ENCODE measurements at regions not wholly inside any gene's neighbourhood (a gene's known extent, or its start where the extent isn't known, plus 50 kb on each side); places are given as distances from the start of the nearest gene placed in this dataset.
"Not testable (repeated sequence)": the region's sequence is repeated elsewhere in the genome, so short reads cannot be mapped to it uniquely, and the experiment has no call there.

GRCh38 chr19:27828829-27829228 lies 1384.1 kb downstream of the UQCRFS1 start:
- peaks cover 22% of the 10 kb centered on the region for H3K36me3 Mint-ChIP-seq

GRCh38 chr19:27824108-27824507 lies 1388.8 kb downstream of the UQCRFS1 start:
- Mint-ChIP-seq H3K27ac (no peak overlapping the region), H3K27me3 (no peaks in the 10 kb centered on the region), H3K9me3 (ENCODE audit: low read depth) (peaks cover 19% of the 10 kb centered on the region)

More at GRCh38 chr19:27828829-27829228, 1384.1 kb downstream of the UQCRFS1 start:
- H3K27ac Mint-ChIP-seq: no peak overlapping the region
- H3K9me3 Mint-ChIP-seq (ENCODE audit: low read depth): peaks cover 9% of the 10 kb centered on the region
- H3K27me3 Mint-ChIP-seq: no peaks in the 10 kb centered on the region
- H3K4me1 Mint-ChIP-seq (ENCODE audit: low read depth): no peaks in the 10 kb centered on the region
- H3K4me3 Mint-ChIP-seq: no peak overlapping the region

DNA sequence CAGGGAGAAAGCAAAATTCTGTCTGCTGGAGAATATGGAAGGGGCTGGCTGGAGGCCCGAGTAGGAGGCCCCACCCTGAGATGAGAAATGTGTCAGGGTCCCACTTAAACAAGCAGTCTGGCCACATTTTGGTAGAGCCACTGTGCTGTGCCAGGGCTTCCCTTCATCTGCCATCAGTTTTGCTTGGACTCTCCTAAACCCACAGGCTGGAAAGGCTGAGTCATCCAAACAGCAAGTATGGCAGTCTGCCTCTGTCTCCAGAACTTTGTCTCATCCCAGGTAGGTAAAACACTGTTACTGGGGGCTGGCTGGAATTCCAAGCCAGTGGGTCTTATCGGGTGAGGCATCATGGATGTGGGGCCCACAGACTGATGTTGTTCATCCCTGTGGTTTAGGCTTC lies 1390.6 kb downstream of the UQCRFS1 start:
- peaks cover 28% of the 10 kb centered on the region for H3K9me3 Mint-ChIP-seq (ENCODE audit: low read depth)
- no peak overlapping the region for H3K27ac Mint-ChIP-seq
- H3K4me3 Mint-ChIP-seq: no peak overlapping the region
- H3K4me1 Mint-ChIP-seq (ENCODE audit: low read depth): no peaks in the 10 kb centered on the region
- H3K27me3 Mint-ChIP-seq: no peaks in the 10 kb centered on the region
- peaks cover 29% of the 10 kb centered on the region for H3K36me3 Mint-ChIP-seq

More at GRCh38 chr19:27824108-27824507, 1388.8 kb downstream of the UQCRFS1 start:
- Mint-ChIP-seq H3K4me1 (ENCODE audit: low read depth) (no peaks in the 10 kb centered on the region), H3K36me3 (peaks cover 30% of the 10 kb centered on the region), H3K4me3 (no peak overlapping the region)

DNA sequence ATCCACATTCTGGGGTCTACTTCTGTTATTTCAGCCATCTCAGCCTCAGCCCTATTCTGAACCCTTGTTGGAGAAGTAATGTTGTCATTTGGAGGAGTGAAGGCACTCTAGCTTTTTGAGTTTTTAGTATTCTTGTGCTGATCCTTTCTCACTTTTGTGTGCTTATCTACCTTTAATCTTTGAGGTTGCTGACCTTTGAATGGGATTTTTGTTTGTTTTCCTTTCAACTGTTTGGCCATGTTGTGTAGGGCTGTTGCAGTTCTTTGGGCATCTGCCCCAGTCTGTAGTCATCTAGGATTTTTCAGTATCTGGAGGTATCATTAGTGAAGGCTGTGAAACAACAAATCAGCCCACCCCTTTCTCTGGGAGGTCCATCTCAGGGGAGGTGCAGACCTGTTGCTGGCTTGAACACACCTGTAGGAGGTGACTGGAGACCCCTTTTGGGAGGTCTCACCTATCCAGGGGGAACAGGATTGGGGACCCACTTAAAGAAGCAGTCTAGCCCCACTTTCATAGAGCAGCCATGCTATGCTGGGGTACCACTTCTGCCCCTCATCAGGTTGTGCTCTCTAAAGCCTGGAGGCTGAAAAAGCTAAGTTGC lies 1391.4 kb downstream of the UQCRFS1 start:
- Mint-ChIP-seq H3K36me3 (peaks cover 37% of the 10 kb centered on the region), H3K27ac (no peak overlapping the region), H3K9me3 (ENCODE audit: low read depth) (peaks cover 36% of the 10 kb centered on the region)

GRCh38 chr19:27815985-27816384 lies 1397.0 kb downstream of the UQCRFS1 start:
- no peaks in the 10 kb centered on the region for H3K4me1 Mint-ChIP-seq (ENCODE audit: low read depth)
- no peak overlapping the region for H3K27ac Mint-ChIP-seq
- H3K9me3 Mint-ChIP-seq (ENCODE audit: low read depth): peaks cover 31% of the 10 kb centered on the region
- no peak overlapping the region for H3K4me3 Mint-ChIP-seq
- H3K27me3 Mint-ChIP-seq: no peaks in the 10 kb centered on the region
- H3K36me3 Mint-ChIP-seq: peaks cover 42% of the 10 kb centered on the region

More for the DNA sequence above, 1391.4 kb downstream of the UQCRFS1 start:
- H3K4me1 Mint-ChIP-seq (ENCODE audit: low read depth): no peaks in the 10 kb centered on the region
- H3K27me3 Mint-ChIP-seq: no peaks in the 10 kb centered on the region
- no peak overlapping the region for H3K4me3 Mint-ChIP-seq

GRCh38 chr19:27814834-27815233 lies 1398.1 kb downstream of the UQCRFS1 start:
- not testable (repeated sequence) for H3K4me1 Mint-ChIP-seq (ENCODE audit: low read depth); H3K4me3 Mint-ChIP-seq; H3K27me3 Mint-ChIP-seq; H3K27ac Mint-ChIP-seq
- Mint-ChIP-seq H3K9me3 (ENCODE audit: low read depth) (peaks cover 27% of the 10 kb centered on the region), H3K36me3 (peaks cover 45% of the 10 kb centered on the region)

DNA sequence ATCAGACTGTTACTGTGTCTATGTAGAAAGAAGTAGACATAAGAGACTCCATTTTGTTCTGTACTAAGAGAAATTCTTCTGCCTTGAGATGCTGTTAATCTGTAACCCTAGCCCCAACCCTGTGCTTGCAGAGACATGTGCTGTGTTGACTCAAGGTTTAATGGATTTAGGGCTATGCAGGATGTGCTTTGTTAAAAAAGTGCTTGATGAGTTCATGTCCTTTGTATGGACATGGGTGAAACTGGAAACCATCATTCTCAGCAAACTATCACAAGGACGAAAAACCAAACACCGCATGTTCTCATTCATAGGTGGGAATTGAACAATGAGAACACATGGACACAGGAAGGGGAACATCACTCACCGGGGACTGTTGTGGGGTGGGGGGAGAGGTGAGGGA lies 1398.7 kb downstream of the UQCRFS1 start:
- Mint-ChIP-seq H3K9me3 (ENCODE audit: low read depth) (peaks cover 27% of the 10 kb centered on the region), H3K36me3 (peaks cover 45% of the 10 kb centered on the region)
- not testable (repeated sequence) for H3K27ac Mint-ChIP-seq; H3K4me1 Mint-ChIP-seq (ENCODE audit: low read depth); H3K4me3 Mint-ChIP-seq; H3K27me3 Mint-ChIP-seq

DNA sequence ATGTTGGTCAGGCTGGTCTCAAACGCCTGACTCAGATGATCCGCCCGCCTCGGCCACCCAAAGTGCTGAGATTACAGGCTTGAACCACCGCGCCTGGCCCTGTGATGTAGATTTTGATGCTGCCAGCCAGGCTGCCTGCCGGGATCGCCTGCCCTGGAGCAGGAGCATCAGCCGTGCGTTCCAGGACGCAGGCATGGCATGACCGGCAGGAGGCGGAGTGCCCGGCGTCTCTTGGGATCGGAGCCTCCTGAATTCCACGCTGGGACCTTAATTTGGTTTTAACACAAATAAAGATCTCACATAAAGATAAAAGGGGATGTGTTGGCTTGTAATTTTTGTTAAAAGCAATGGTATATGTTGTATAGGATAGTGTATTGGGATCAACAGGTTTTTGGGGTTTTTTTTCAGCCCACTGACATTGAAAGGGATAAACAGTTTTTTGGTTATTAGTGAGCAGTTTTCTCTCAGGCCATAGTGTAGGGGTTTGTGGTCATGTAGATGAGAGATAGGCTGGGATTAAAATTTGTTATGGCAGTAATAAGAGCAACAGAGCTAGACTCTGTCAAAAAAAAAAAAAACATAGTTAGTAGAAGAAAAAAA lies 1406.4 kb downstream of the UQCRFS1 start:
- Mint-ChIP-seq H3K27ac (no peak overlapping the region), H3K4me1 (ENCODE audit: low read depth) (peaks cover 3% of the 10 kb centered on the region), H3K36me3 (peaks cover 14% of the 10 kb centered on the region), H3K9me3 (ENCODE audit: low read depth) (peaks cover 3% of the 10 kb centered on the region), H3K27me3 (no peaks in the 10 kb centered on the region), H3K4me3 (no peak overlapping the region)

GRCh38 chr19:27805848-27806247 lies 1407.1 kb downstream of the UQCRFS1 start:
- Mint-ChIP-seq H3K9me3 (ENCODE audit: low read depth) (peaks cover 3% of the 10 kb centered on the region), H3K36me3 (peaks cover 14% of the 10 kb centered on the region), H3K27ac (no peak overlapping the region), H3K27me3 (no peaks in the 10 kb centered on the region), H3K4me1 (ENCODE audit: low read depth) (peaks cover 3% of the 10 kb centered on the region), H3K4me3 (no peak overlapping the region)

GRCh38 chr19:27802293-27802692 lies 1410.7 kb downstream of the UQCRFS1 start:
- H3K4me3 Mint-ChIP-seq; H3K9me3 Mint-ChIP-seq (ENCODE audit: low read depth); H3K27ac Mint-ChIP-seq; H3K27me3 Mint-ChIP-seq: not testable (repeated sequence)
- peaks cover 11% of the 10 kb centered on the region for H3K4me1 Mint-ChIP-seq (ENCODE audit: low read depth)
- peaks cover 15% of the 10 kb centered on the region for H3K36me3 Mint-ChIP-seq

GRCh38 chr19:27796540-27796939 lies 1416.4 kb downstream of the UQCRFS1 start:
- peaks cover 9% of the 10 kb centered on the region for H3K36me3 Mint-ChIP-seq
- H3K27me3 Mint-ChIP-seq: no peaks in the 10 kb centered on the region
- no peak overlapping the region for H3K27ac Mint-ChIP-seq
- peak overlapping the region; percentile 1 for H3K4me3 Mint-ChIP-seq
- H3K4me1 Mint-ChIP-seq (ENCODE audit: low read depth): peaks cover 29% of the 10 kb centered on the region
- no peaks in the 10 kb centered on the region for H3K9me3 Mint-ChIP-seq (ENCODE audit: low read depth)

DNA sequence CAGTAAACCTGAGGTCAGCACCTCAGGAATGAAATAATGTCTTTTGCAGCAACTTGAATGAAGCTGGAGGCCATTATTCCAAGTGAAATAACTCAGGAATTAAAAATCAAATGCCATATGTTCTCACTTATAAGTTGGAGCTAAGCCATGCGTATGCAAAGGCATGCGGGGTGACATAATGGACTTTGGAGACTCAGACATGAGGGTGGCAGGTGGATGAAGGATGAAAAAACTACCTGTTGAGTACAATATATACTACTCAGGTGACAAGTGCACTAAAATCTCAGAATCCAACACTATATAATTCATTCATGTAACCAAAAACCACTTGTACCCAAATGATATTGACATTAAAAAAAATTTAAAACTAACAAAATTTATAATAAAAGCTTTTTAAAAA lies 1416.9 kb downstream of the UQCRFS1 start:
- H3K27ac Mint-ChIP-seq: no peak overlapping the region
- H3K4me3 Mint-ChIP-seq: peak overlapping the region; percentile 61

GRCh38 chr19:27795369-27795768 lies 1417.6 kb downstream of the UQCRFS1 start:
- H3K27ac Mint-ChIP-seq: no peak overlapping the region
- H3K4me3 Mint-ChIP-seq: peak overlapping the region; percentile 61
- no peaks in the 10 kb centered on the region for H3K9me3 Mint-ChIP-seq (ENCODE audit: low read depth)
- H3K4me1 Mint-ChIP-seq (ENCODE audit: low read depth): peaks cover 31% of the 10 kb centered on the region
- H3K36me3 Mint-ChIP-seq: peaks cover 9% of the 10 kb centered on the region
- H3K27me3 Mint-ChIP-seq: no peaks in the 10 kb centered on the region

More for the DNA sequence above, 1416.9 kb downstream of the UQCRFS1 start:
- Mint-ChIP-seq H3K36me3 (peaks cover 9% of the 10 kb centered on the region), H3K27me3 (no peaks in the 10 kb centered on the region), H3K4me1 (ENCODE audit: low read depth) (peaks cover 29% of the 10 kb centered on the region), H3K9me3 (ENCODE audit: low read depth) (no peaks in the 10 kb centered on the region)

DNA sequence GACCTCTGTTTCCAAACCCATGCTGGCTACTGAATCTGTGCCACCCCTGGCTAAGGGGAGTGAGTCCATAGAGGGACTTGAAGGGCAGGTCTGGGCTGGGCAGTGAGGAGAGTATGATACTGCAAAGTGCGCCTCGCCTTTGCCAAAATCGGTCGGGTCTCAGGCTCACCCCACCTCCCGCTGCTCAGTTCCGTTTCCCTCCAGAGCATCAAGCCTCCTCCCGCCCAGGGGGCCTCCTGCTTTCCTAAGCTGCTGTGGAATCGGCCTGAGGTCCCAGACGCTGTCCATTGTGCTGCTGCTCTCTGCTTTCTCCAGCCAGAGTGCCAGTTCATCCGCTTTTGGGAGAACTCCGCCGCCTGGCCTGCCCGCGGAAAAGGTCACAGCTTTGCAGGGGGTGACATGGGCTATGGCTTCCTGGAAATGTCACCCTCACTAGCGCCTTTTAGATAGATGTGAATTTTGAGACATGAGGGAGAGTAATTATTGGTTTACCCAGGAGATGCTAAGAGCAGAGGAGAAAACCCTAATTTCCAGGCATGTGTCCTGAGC lies 1418.4 kb downstream of the UQCRFS1 start:
- H3K9me3 Mint-ChIP-seq (ENCODE audit: low read depth): no peaks in the 10 kb centered on the region
- H3K36me3 Mint-ChIP-seq: peaks cover 9% of the 10 kb centered on the region
- peak overlapping the region; percentile 98 for H3K27ac Mint-ChIP-seq

GRCh38 chr19:27793644-27794493 lies 1419.1 kb downstream of the UQCRFS1 start:
- Mint-ChIP-seq H3K27me3 (no peaks in the 10 kb centered on the region), H3K27ac (peak overlapping the region; percentile 98), H3K36me3 (peaks cover 7% of the 10 kb centered on the region), H3K9me3 (ENCODE audit: low read depth) (peaks cover 1% of the 10 kb centered on the region), H3K4me3 (peak overlapping the region; percentile 96), H3K4me1 (ENCODE audit: low read depth) (peaks cover 29% of the 10 kb centered on the region)

More for the DNA sequence above, 1418.4 kb downstream of the UQCRFS1 start:
- Mint-ChIP-seq H3K27me3 (no peaks in the 10 kb centered on the region), H3K4me1 (ENCODE audit: low read depth) (peaks cover 31% of the 10 kb centered on the region), H3K4me3 (peak overlapping the region; percentile 96)

All from activated naive CD8-positive, alpha-beta T cell (primary cell).